T-cell (primary cell): ENCODE measurements at regions not wholly inside any gene's neighbourhood (a gene's known extent, or its start where the extent isn't known, plus 50 kb on each side); places are given as distances from the start of the nearest gene placed in this dataset.

Experiments used
- ATAC-seq, 4 experiments: fragments of 200-7000 bp in 3 of 4; fragments of 150-1000 bp in 1 of 4; cut with Tn5 transposase; replicated peaks in 1 of 4; 1 replicate in 3 of 4; 2 replicates in 1 of 4; pipeline ENCODE4 v1.10.0; 2021; ENCODE audit warnings: moderate library complexity in 3 of 4, mild to moderate bottlenecking in 2 of 4, moderate number of reproducible peaks in 1 of 4
- CTCF ChIA-PET, 2 donors: fragments of 300-600 bp; sonication (Branson Sonifier 250); formaldehyde crosslinking; loops; one replicate each; lab custom pipeline; 2022; ENCODE audit warnings: antibody characterized with exemption in 2 of 2; lab: Charles Lee
- POLR2A ChIA-PET, 2 donors: fragments of 300-600 bp; sonication (Branson Sonifier 250); formaldehyde crosslinking; loops; one replicate each; lab custom pipeline; 2022; ENCODE audit warnings: antibody characterized with exemption in 2 of 2; lab: Charles Lee
- DNase-seq, 35 experiments: peaks; one replicate each; pipeline versions ENCODE4 v3.0.0 to v3.0.0-alpha.2; 2013 to 2023
- H3K27ac ChIP-seq: one replicate; pipeline ENCODE4 v1.5.1; 2013; ENCODE audit warnings: low read length
- H3K27me3 ChIP-seq, 2 experiments: replicated peaks in 1 of 2; 1 replicate in 1 of 2; 2 replicates in 1 of 2; pipeline versions ENCODE4 v1.6.1 to v1.7.0; 2013; ENCODE audit warnings: low read length in 1 of 2, mixed read lengths in 1 of 2; ENCODE audit not compliant: control insufficient read depth in 2 of 2, insufficient read depth in 2 of 2; ENCODE audit errors: extremely low read depth in 1 of 2
- H3K36me3 ChIP-seq, 2 donors: 1 replicate in 1 of 2; 2 replicates in 1 of 2; pipeline versions ENCODE4 v1.6.1 to v1.7.0; 2013; ENCODE audit warnings: low read length in 1 of 2; ENCODE audit not compliant: control insufficient read depth in 2 of 2, insufficient read depth in 1 of 2; ENCODE audit errors: extremely low read depth in 1 of 2
- H3K4me1 ChIP-seq, 2 experiments: 1 replicate in 1 of 2; 2 replicates in 1 of 2; pipeline versions ENCODE4 v1.6.1 to v1.7.0; 2013; ENCODE audit warnings: low read length in 2 of 2, mixed read lengths in 1 of 2; ENCODE audit not compliant: insufficient read depth in 2 of 2, control insufficient read depth in 1 of 2; ENCODE audit errors: extremely low read depth in 1 of 2
- H3K4me3 ChIP-seq, 2 donors: 1 replicate in 1 of 2; 2 replicates in 1 of 2; pipeline versions ENCODE4 v1.5.1 to v1.7.0; 2013; ENCODE audit warnings: mild to moderate bottlenecking in 2 of 2, low read length in 1 of 2, moderate library complexity in 1 of 2; ENCODE audit not compliant: control insufficient read depth in 1 of 2; ENCODE audit errors: extremely low read depth in 1 of 2
- H3K9me3 ChIP-seq: 2 replicates; pipeline ENCODE4 v1.7.0; 2013
- H3K27ac Mint-ChIP-seq, 2 donors: one replicate each; pipeline ENCODE4 v1.8.0; 2020 to 2021; ENCODE audit warnings: mild to moderate bottlenecking in 2 of 2, mixed read lengths in 2 of 2
- H3K27me3 Mint-ChIP-seq, 2 donors: one replicate each; pipeline ENCODE4 v1.8.0; 2021 to 2022; ENCODE audit warnings: mixed read lengths in 2 of 2
- H3K36me3 Mint-ChIP-seq: one replicate; pipeline ENCODE4 v1.8.0; 2021; ENCODE audit warnings: mixed read lengths
- H3K4me1 Mint-ChIP-seq, 3 donors: one replicate each; pipeline ENCODE4 v1.8.0; 2020 to 2022; ENCODE audit warnings: mixed read lengths in 3 of 3, mild to moderate bottlenecking in 1 of 3
- H3K4me3 Mint-ChIP-seq, 3 donors: one replicate each; pipeline ENCODE4 v1.8.0; 2020 to 2022; ENCODE audit warnings: mild to moderate bottlenecking in 3 of 3, mixed read lengths in 3 of 3, moderate library complexity in 3 of 3
- H3K9me3 Mint-ChIP-seq, 3 donors: one replicate each; pipeline ENCODE4 v1.8.0; 2020 to 2022; ENCODE audit warnings: mixed read lengths in 3 of 3
- WGBS: methylation state at CpG from one replicate; pipeline ENCODE4 v1.1.5; 2013; ENCODE audit warnings: missing lambda C conversion rate; ENCODE audit not compliant: insufficient coverage; 5-methylcytosine and 5-hydroxymethylcytosine counted together

DNA sequence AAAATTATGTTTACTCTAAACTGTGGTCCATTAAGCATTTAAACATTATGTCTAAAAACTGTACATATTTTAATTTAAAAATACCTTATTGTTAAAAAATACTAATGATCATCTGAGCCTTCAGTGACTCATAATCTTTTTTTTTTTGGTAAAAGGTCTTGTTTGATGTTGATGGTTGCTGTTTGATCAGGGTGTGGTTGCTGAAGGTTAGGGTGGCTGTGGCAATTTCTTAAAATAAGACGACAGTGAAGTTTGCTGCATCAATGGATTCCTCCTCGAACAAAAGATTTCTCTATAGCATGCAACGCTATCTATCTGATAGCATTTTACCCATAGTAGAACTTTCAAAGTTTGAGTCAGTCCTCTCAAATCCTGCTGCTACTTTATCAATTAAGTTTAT lies 180.0 kb upstream of the AHR start:
- ChIA-PET POLR2A (interaction anchor here in 1 of 2 donors (0.5 to 0.7 kb wide), 2 partner anchors 18 to 25 kb away, joined by 3 read pairs; no protein-coding TSS in a partner anchor), CTCF (no interaction called here)
- H3K36me3 Mint-ChIP-seq, result no peaks in the 10 kb centered on the region
- no CpG with 5 or more reads among the region's 3 CpGs for WGBS
- peaks cover 0 to 8% (median 0%) of the 10 kb centered on the region in 3 donors for H3K9me3 Mint-ChIP-seq
- DNase-seq (peak in 1 of 35 experiments; percentile 13), ATAC-seq (peak; percentile 34 to 72 (median 68))
- no peaks in the 10 kb centered on the region for H3K9me3 ChIP-seq
- H3K4me1 Mint-ChIP-seq, result peaks cover 24 to 29% (median 26%) of the 10 kb centered on the region in 3 donors
- peak overlapping the region; percentile 5 to 64 for H3K27ac Mint-ChIP-seq
- H3K4me3 ChIP-seq, result no peak overlapping the region
- H3K27me3 ChIP-seq, result no peaks in the 10 kb centered on the region
- H3K4me1 ChIP-seq, result peaks cover 0 to 4% of the 10 kb centered on the region in 2 experiments
- no peak overlapping the region for H3K27ac ChIP-seq
- H3K36me3 ChIP-seq, result no peaks in the 10 kb centered on the region
- no peaks in the 10 kb centered on the region for H3K27me3 Mint-ChIP-seq
- H3K4me3 Mint-ChIP-seq, result peak overlapping the region in 1 of 3 donors; percentile 31

DNA sequence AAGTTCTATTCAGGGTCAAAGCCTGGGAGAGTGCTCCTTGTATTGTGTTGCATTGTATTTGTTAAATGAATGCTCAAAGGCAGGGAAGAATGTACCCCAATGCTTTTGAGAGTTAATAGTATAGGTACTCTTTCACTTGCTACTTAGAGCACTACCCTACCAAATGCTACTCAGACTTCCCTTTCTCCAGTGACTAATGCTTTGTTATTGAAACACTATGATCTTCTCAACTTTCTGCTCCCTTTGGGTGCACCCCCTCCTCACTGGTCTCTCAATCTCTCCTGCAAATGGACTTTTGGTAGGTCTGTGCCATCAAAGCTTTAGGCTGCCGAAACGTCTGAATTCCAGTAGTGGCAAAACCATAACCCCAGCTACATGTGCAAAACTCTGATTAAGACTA lies 177.7 kb upstream of the AHR start:
- Histone ChIP-seq H3K4me1 (peaks cover 0 to 4% of the 10 kb centered on the region in 2 experiments), H3K27me3 (no peaks in the 10 kb centered on the region), H3K4me3 (no peak overlapping the region), H3K27ac (no peak overlapping the region), H3K9me3 (no peaks in the 10 kb centered on the region), H3K36me3 (no peaks in the 10 kb centered on the region)
- CTCF ChIA-PET, result no interaction called here
- ATAC-seq (no peak), DNase-seq (no peak)
- H3K27ac Mint-ChIP-seq, result no peak overlapping the region
- H3K27me3 Mint-ChIP-seq, result no peaks in the 10 kb centered on the region
- no CpG with 5 or more reads among the region's 2 CpGs for WGBS
- POLR2A ChIA-PET, result no interaction called here
- H3K4me1 Mint-ChIP-seq, result peaks cover 24 to 29% (median 29%) of the 10 kb centered on the region in 3 donors
- H3K36me3 Mint-ChIP-seq, result no peaks in the 10 kb centered on the region
- no peak overlapping the region for H3K4me3 Mint-ChIP-seq
- H3K9me3 Mint-ChIP-seq, result no peaks in the 10 kb centered on the region

DNA sequence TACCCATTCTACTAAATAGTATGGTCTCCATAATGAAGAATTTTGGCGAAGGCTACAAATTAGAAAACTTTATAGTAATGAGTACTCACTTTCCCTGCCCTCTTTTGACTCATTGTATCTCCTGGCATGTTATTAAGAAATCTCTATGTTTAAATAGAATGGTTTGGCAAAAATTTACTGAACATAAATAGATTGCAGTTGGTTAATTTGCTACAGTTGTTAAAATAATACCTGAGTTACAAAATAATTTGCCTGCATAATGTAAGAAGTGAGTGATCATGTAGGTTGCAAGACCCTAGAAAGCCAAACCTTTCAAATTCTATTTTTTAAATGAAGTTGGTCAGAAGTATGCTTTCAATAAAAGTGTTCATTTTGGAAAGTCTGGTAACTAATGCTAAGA lies 176.8 kb upstream of the AHR start:
- no peaks in the 10 kb centered on the region for H3K9me3 ChIP-seq
- H3K27me3 ChIP-seq, result no peaks in the 10 kb centered on the region
- H3K4me3 ChIP-seq, result no peak overlapping the region
- POLR2A ChIA-PET, result no interaction called here
- Mint-ChIP-seq H3K27ac (no peak overlapping the region), H3K4me1 (peaks cover 28 to 35% (median 30%) of the 10 kb centered on the region in 3 donors), H3K9me3 (no peaks in the 10 kb centered on the region), H3K27me3 (no peaks in the 10 kb centered on the region), H3K36me3 (no peaks in the 10 kb centered on the region), H3K4me3 (no peak overlapping the region)
- CTCF ChIA-PET, result interaction anchor here in 1 of 2 donors (0.5 kb wide), 1 partner anchor 37 kb away, joined by 3 read pairs; no protein-coding TSS in a partner anchor
- no peak for ATAC-seq
- no peak overlapping the region for H3K27ac ChIP-seq
- no peak for DNase-seq
- WGBS, result no CpG with 5 or more reads among the region's 1 CpG
- no peaks in the 10 kb centered on the region for H3K36me3 ChIP-seq
- peaks cover 0 to 4% of the 10 kb centered on the region in 2 experiments for H3K4me1 ChIP-seq

DNA sequence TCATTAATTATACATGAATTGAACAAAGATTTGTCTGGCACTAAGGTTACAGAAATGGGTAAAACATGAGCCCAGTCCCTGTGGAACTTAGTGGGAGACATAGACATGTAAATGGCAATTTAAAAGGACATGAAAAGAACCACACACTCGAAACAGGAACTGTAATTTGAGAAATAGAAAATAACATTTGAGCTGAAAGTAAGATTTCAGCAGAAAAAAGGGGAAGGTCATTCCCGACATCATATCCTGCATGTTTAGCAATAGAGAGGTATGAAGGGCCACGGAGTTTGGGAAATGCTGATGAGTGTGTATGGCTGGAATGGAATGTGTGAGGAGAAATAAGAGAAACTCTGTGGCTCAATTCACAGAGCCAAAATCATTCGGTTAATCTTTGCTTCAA lies 175.4 kb upstream of the AHR start:
- Histone ChIP-seq H3K27ac (no peak overlapping the region), H3K27me3 (no peaks in the 10 kb centered on the region), H3K36me3 (no peaks in the 10 kb centered on the region), H3K9me3 (no peaks in the 10 kb centered on the region), H3K4me1 (peaks cover 0 to 4% of the 10 kb centered on the region in 2 experiments), H3K4me3 (no peak overlapping the region)
- 30% methylated on average over 2 of the region's 4 CpGs for WGBS
- DNase-seq, result no peak
- H3K36me3 Mint-ChIP-seq, result no peaks in the 10 kb centered on the region
- CTCF ChIA-PET, result no interaction called here
- peaks cover 21 to 30% (median 26%) of the 10 kb centered on the region in 3 donors for H3K4me1 Mint-ChIP-seq
- no peak overlapping the region for H3K4me3 Mint-ChIP-seq
- ATAC-seq, result no peak
- peaks cover 0 to 4% (median 0%) of the 10 kb centered on the region in 3 donors for H3K9me3 Mint-ChIP-seq
- POLR2A ChIA-PET, result no interaction called here
- H3K27me3 Mint-ChIP-seq, result no peaks in the 10 kb centered on the region
- no peak overlapping the region for H3K27ac Mint-ChIP-seq

DNA sequence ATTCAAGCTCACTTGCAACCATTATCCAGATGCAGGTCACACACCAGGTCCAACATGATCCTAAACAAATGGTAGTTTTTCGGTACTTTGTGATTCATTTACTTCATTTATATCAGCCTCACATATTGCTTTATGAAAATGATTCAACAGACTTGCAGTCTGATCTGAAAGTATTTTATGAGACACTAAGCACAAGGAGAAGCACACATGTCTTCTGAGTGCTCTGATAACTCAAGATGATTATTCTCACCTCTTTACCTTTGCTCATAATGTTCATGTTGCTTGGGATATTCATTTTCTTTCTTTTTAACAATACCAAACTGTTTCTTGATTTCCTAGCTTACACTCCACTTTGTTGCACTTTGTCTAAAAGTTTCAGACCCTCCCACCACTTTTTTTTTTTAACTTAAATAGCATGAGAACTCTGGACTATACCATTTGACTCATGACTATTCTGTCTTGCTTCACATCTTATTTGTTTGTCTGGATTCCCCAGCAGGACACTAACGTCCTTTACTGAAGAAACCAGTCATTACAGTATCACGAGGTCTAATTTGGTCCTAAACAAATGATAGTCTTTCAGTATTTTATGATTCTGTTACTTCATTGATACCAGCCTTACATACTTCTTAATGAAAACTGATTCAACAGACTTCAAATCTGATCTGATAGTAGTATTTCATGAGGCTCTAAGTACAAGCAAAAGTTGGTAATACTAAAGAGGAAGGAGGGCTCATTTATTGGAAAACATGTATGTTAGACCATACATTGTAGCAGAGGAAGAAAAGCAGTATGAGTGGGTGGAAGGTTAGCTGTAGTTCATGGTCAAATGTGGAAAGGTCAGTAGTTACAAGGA lies 171.8 kb upstream of the AHR start:
- Mint-ChIP-seq H3K4me1 (peaks cover 13 to 23% (median 19%) of the 10 kb centered on the region in 3 donors), H3K4me3 (no peak overlapping the region), H3K9me3 (peaks cover 0 to 4% (median 0%) of the 10 kb centered on the region in 3 donors), H3K27ac (peak overlapping the region in 1 of 2 donors; percentile 7), H3K36me3 (no peaks in the 10 kb centered on the region), H3K27me3 (no peaks in the 10 kb centered on the region)
- no CpG with 5 or more reads among the region's 3 CpGs for WGBS
- H3K9me3 ChIP-seq, result no peaks in the 10 kb centered on the region
- ChIA-PET CTCF (no interaction called here), POLR2A (no interaction called here)
- no peaks in the 10 kb centered on the region for H3K27me3 ChIP-seq
- no peak for ATAC-seq
- no peak overlapping the region for H3K4me3 ChIP-seq
- H3K27ac ChIP-seq, result no peak overlapping the region
- no peaks in the 10 kb centered on the region for H3K36me3 ChIP-seq
- no peak for DNase-seq
- H3K4me1 ChIP-seq, result no peaks in the 10 kb centered on the region

DNA sequence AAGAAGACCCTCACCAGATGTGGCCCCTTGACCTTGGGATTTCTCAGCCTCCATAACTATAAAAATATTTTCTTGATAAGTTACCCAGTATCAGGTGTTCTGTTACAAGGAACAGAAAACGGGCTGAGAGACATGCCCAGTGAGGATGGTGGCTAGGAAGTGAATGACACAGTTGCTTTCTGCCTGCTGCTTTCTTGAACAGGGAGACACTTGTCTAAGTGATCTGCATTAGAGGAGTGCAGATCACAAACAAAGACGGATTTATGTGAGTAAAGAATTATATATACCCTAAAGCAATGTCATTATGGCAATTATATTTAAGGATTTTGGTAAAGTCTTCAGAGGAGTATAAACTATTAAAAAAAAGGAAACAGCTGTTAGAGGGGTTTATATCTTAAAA lies 169.2 kb upstream of the AHR start:
- no peaks in the 10 kb centered on the region for H3K9me3 ChIP-seq
- no CpG with 5 or more reads among the region's 2 CpGs for WGBS
- Mint-ChIP-seq H3K36me3 (no peaks in the 10 kb centered on the region), H3K27me3 (no peaks in the 10 kb centered on the region), H3K27ac (no peak overlapping the region), H3K4me1 (peaks cover 9 to 26% (median 13%) of the 10 kb centered on the region in 3 donors), H3K4me3 (no peak overlapping the region), H3K9me3 (peaks cover 0 to 4% (median 0%) of the 10 kb centered on the region in 3 donors)
- ATAC-seq (no peak), DNase-seq (no peak)
- H3K27me3 ChIP-seq, result no peaks in the 10 kb centered on the region
- no peaks in the 10 kb centered on the region for H3K36me3 ChIP-seq
- CTCF ChIA-PET, result interaction anchor here in 1 of 2 donors (0.7 kb wide), 1 partner anchor 1327 kb away, joined by 3 read pairs; no protein-coding TSS in a partner anchor
- POLR2A ChIA-PET, result no interaction called here
- no peak overlapping the region for H3K27ac ChIP-seq
- no peaks in the 10 kb centered on the region for H3K4me1 ChIP-seq
- H3K4me3 ChIP-seq, result no peak overlapping the region
